IPS-20b (cell line): ENCODE measurements at regions not wholly inside any gene's neighbourhood (a gene's known extent, or its start where the extent isn't known, plus 50 kb on each side); places are given as distances from the start of the nearest gene placed in this dataset.
"Not testable (repeated sequence)": the region's sequence is repeated elsewhere in the genome, so short reads cannot be mapped to it uniquely, and the experiment has no call there.

Source experiments
- H3K27ac ChIP-seq: one replicate; pipeline ENCODE4 v1.5.1; 2013; ENCODE audit warnings: low read length
- H3K27me3 ChIP-seq: 2 replicates; pipeline ENCODE4 v1.6.1; 2013; ENCODE audit warnings: mild to moderate bottlenecking, low read length, inconsistent platforms; ENCODE audit not compliant: insufficient read depth
- H3K36me3 ChIP-seq: 2 replicates; pipeline ENCODE4 v1.6.1; 2013; ENCODE audit warnings: low read depth, mild to moderate bottlenecking, inconsistent platforms, low read length, moderate library complexity; ENCODE audit not compliant: insufficient read depth
- H3K4me1 ChIP-seq: 2 replicates; pipeline ENCODE4 v1.6.1; 2013; ENCODE audit warnings: mild to moderate bottlenecking, control low read depth, inconsistent platforms, low read length, moderate library complexity; ENCODE audit not compliant: insufficient read depth
- H3K4me3 ChIP-seq: 2 replicates; pipeline ENCODE4 v1.5.1; 2013; ENCODE audit warnings: mild to moderate bottlenecking, low read length, inconsistent platforms
- H3K9ac ChIP-seq: 2 replicates; pipeline ENCODE4 v1.6.1; 2013; ENCODE audit warnings: low read depth, mild to moderate bottlenecking, inconsistent platforms, low read length, moderate library complexity
- H3K9me3 ChIP-seq: 2 replicates; pipeline ENCODE4 v1.6.1; 2013; ENCODE audit warnings: mild to moderate bottlenecking, low read depth, low read length, inconsistent platforms; ENCODE audit not compliant: insufficient read depth

DNA sequence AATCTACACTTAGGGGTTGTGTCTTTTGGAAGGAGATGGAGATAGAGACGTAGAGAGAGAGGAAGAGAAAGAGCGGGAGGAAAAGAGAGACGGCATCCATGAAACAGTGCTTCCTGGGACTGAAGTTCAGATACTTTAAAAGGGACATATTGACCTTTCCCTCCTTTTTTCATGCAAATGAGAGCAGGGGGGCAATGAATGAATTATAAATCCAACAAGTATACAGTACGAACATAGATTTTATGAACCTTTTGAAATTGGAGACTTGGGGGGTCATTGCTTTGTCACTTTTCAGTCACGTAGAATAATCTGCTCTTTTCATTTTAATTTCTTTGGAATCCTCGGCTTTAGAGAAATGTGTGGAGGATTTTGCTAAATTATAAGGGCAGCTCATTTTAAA, 364.2 kb downstream of the MAT2B start:
- Histone ChIP-seq H3K9ac (no peak overlapping the region), H3K9me3 (no peaks in the 10 kb centered on the region), H3K4me1 (no peaks in the 10 kb centered on the region; the same call in 1 of the 2 replicates), H3K27ac (no peak overlapping the region), H3K36me3 (no peaks in the 10 kb centered on the region), H3K4me3 (no peak overlapping the region), H3K27me3 (no peaks in the 10 kb centered on the region)

DNA sequence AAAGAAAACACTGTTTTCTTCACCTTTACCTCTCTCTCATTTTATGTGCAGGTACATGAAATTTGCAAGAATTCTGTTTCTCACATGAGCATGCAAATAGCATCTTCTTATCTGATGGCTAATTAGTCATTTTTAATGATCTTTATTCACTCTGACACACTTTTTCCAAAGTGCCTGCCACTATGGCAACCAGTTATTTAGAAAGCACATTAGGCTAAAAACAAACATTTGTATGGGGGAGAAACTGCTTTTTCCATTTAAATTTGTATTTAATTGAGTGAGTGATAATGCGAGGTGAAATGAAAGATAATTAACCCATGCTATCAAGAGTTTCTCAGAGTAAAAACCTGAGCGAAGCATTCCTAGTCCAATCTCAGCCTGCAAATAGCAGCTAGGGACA, 365.0 kb downstream of the MAT2B start:
- Histone ChIP-seq H3K27ac (no peak overlapping the region), H3K27me3 (no peaks in the 10 kb centered on the region), H3K9ac (no peak overlapping the region), H3K9me3 (no peaks in the 10 kb centered on the region), H3K36me3 (no peaks in the 10 kb centered on the region), H3K4me1 (no peaks in the 10 kb centered on the region; the same call in 1 of the 2 replicates), H3K4me3 (no peak overlapping the region)

DNA sequence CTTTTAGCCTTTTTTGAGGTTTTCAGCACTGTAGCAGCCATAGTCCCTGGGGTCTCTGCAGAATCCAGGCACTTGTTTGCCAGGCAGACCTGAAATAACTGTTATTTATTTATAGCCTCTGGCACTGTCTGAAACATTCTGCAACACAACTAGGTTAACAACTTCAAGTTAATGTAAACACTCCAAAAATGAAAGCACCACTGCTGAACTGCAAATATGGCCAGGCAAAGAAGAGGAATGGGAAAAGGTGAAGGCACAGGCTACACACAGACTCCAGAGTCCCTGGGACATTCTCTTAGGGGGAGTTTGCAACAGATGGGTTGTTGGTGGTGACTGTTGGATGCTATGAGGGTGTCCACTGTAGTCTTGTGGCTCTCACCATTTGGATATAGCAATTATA, 369.0 kb downstream of the MAT2B start:
- Histone ChIP-seq H3K4me1 (no peaks in the 10 kb centered on the region; the same call in 1 of the 2 replicates), H3K9me3 (no peaks in the 10 kb centered on the region), H3K27ac (no peak overlapping the region), H3K9ac (no peak overlapping the region), H3K4me3 (no peak overlapping the region), H3K27me3 (no peaks in the 10 kb centered on the region), H3K36me3 (no peaks in the 10 kb centered on the region)

DNA sequence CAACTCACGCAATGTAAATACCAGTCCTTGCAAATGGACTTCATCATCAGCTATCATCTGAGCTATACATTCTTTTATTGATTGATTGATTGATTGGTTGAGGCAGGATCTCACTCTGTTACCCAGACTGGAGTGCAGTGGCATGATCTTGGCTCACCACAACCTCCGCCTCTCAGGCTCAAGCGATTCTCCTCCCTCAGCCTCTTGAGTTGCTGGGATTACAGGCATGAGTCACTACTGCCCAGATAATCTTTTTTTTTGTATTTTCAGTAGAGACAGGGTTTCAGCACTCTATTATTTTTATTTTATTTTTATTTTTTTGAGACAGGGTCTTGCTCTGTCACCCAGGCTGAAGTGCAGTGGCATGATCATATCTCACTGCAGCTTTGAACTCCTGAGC, 369.5 kb downstream of the MAT2B start:
- H3K4me3 ChIP-seq = not testable (repeated sequence)

DNA sequence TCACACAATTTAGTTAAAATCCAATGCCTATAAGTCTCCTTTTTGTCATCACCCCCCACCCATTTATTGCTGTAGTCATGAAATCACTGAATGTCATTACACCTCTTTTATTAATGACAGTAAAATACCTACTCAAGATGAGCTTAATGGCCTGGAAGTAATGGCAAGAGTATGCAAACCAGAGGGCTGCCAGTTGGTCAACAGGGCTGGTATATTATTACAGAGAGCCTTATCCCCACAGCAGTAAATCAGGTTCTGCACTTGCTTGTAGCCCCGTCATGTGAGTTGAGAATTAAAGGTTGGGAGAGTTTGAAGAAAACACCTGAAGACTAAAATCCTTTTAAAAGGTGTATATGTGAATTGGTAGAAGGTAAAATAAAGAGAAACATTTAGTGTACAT, 372.4 kb downstream of the MAT2B start:
- no peaks in the 10 kb centered on the region for H3K27me3 ChIP-seq
- no peak overlapping the region for H3K9ac ChIP-seq
- no peak overlapping the region for H3K4me3 ChIP-seq
- H3K36me3 ChIP-seq = no peaks in the 10 kb centered on the region
- H3K9me3 ChIP-seq = no peaks in the 10 kb centered on the region
- H3K27ac ChIP-seq = no peak overlapping the region
- no peaks in the 10 kb centered on the region for H3K4me1 ChIP-seq

More for the DNA sequence above, 369.5 kb downstream of the MAT2B start:
- not testable (repeated sequence) for H3K27me3 ChIP-seq, H3K27ac ChIP-seq, H3K4me1 ChIP-seq, H3K9ac ChIP-seq, H3K9me3 ChIP-seq, H3K36me3 ChIP-seq

DNA sequence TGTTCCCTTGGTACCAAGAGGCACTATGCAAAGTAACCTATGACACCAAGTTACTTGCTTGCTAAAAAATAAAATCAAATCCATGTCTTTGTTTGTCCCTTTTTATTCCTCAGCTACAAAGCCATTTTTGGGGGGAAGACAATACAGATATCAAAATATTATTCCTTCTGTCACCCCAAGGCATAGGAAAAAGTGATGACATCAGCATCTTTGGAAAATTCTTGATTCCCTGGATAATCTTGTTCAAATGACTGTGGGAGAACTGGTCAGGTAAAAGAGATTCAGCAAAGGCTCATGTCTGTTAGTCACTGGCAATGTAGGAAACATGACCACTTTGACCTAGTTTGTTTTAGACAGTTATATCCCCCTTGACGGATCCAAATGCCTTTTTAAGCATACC, 373.1 kb downstream of the MAT2B start:
- H3K27me3 ChIP-seq = no peaks in the 10 kb centered on the region
- no peaks in the 10 kb centered on the region for H3K4me1 ChIP-seq
- no peak overlapping the region for H3K9ac ChIP-seq
- H3K9me3 ChIP-seq = no peaks in the 10 kb centered on the region
- no peaks in the 10 kb centered on the region for H3K36me3 ChIP-seq
- H3K4me3 ChIP-seq = no peak overlapping the region
- no peak overlapping the region for H3K27ac ChIP-seq

DNA sequence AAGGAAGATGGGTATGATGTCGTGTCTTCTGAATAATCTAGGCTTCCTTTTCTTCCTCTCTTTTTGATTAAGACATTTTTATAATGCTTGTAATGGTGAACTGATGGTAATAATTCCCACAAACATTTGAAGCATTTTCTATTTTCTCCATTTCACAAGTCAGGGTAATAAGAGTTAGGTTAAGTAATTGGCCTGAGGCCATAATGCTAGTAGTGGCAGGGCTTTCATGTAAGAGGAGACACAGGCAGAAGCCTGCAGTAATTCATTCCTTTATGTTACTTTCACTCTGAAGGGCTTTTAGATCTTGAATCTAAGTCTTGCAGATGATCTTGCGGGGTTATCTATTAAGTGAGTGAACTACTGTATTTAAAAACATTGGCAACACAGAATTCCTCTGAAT, 374.9 kb downstream of the MAT2B start:
- Histone ChIP-seq H3K9ac (no peak overlapping the region), H3K27ac (no peak overlapping the region), H3K4me1 (no peaks in the 10 kb centered on the region), H3K36me3 (no peaks in the 10 kb centered on the region), H3K27me3 (no peaks in the 10 kb centered on the region), H3K4me3 (no peak overlapping the region), H3K9me3 (no peaks in the 10 kb centered on the region)

DNA sequence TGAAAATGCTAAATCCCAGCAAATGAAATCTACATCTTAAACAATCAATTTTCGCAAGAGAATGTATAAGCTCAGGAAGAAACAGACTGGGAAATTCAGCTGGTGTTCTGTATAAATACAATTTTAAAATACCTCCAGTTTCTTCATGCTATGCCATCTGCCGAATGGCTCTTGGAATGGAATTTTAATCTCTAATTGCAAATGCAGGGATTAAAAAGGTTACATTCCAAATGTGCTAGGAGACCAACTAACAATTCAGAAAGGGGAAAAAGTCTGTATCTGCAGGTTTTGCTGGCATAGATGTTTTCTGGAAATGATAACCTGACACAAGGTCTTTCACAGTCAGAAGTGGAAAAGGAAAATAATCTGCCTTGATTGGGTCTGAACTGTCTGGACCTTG, 379.7 kb downstream of the MAT2B start:
- H3K9me3 ChIP-seq = no peaks in the 10 kb centered on the region
- no peaks in the 10 kb centered on the region for H3K27me3 ChIP-seq
- H3K27ac ChIP-seq = no peak overlapping the region

DNA sequence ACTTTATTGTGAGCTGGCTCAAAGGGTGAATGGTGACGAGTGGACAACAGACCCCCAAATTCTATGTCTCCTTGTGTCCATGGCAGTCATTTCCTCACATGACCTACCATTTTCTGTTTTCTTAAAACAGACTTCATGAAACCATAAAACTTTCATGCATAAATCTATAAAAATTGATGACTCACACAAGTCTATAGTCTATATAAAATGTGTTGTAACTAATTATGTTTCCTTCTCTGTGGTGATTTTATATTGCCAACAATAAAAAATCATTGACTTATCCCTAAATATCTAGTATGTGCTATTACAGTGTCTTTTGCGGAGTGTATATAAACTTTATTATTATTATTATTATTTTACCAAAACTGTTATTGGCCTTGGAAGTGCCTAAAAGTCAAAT, 382.4 kb downstream of the MAT2B start:
- no peak overlapping the region for H3K9ac ChIP-seq
- no peaks in the 10 kb centered on the region for H3K36me3 ChIP-seq
- peaks cover 4% of the 10 kb centered on the region; the same call in 1 of the 2 replicates for H3K4me1 ChIP-seq
- no peaks in the 10 kb centered on the region for H3K27me3 ChIP-seq
- H3K4me3 ChIP-seq = no peak overlapping the region
- no peaks in the 10 kb centered on the region for H3K9me3 ChIP-seq
- no peak overlapping the region for H3K27ac ChIP-seq

More for the DNA sequence above, 379.7 kb downstream of the MAT2B start:
- H3K36me3 ChIP-seq = no peaks in the 10 kb centered on the region
- no peak overlapping the region for H3K9ac ChIP-seq
- H3K4me1 ChIP-seq = no peaks in the 10 kb centered on the region
- H3K4me3 ChIP-seq = no peak overlapping the region

DNA sequence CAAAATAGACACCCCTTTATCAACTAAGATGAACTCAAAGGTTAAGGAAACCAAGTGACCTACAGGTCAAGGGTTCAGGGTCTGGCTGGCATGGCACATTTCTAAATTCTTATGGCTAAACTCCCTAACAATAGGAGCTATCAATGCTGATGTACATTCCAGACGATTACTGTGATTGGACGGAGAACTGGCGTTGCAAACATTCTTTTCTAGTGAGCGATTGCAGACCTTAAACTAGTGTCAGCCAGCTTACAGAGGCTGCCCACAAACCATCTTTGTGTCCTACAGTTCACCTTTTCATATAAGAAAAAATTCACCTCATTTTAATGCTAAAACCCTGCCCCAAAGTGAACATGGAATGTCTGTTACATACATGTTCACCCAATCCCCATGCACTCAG, 382.9 kb downstream of the MAT2B start:
- Histone ChIP-seq H3K36me3 (no peaks in the 10 kb centered on the region), H3K9me3 (no peaks in the 10 kb centered on the region), H3K4me3 (no peak overlapping the region), H3K9ac (no peak overlapping the region), H3K27ac (no peak overlapping the region), H3K27me3 (no peaks in the 10 kb centered on the region), H3K4me1 (peaks cover 6% of the 10 kb centered on the region; the same call in 1 of the 2 replicates)

DNA sequence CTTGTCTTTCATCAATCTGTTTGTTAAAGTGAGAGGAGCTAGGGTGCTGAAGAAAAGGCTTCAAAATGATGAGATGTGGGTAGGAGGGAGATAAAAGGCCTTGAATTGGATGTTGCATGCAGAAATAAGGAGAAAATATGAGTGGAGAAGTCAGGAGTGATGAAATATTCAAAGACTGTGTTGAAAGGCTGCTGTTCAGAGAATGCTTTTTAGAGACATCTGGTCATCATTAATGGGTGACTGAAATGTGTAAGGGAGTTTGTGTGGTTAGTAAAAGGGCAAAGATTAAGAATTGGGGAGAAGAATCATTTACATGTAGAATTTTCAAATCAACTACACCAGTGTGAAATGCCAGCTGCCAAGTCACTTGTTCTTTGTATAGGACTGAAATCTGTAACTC, 383.9 kb downstream of the MAT2B start:
- no peaks in the 10 kb centered on the region for H3K9me3 ChIP-seq
- H3K27me3 ChIP-seq = no peaks in the 10 kb centered on the region
- no peak overlapping the region for H3K9ac ChIP-seq
- H3K4me3 ChIP-seq = no peak overlapping the region
- no peak overlapping the region for H3K27ac ChIP-seq
- H3K36me3 ChIP-seq = no peaks in the 10 kb centered on the region
- H3K4me1 ChIP-seq = peaks cover 6% of the 10 kb centered on the region; the same call in 1 of the 2 replicates

DNA sequence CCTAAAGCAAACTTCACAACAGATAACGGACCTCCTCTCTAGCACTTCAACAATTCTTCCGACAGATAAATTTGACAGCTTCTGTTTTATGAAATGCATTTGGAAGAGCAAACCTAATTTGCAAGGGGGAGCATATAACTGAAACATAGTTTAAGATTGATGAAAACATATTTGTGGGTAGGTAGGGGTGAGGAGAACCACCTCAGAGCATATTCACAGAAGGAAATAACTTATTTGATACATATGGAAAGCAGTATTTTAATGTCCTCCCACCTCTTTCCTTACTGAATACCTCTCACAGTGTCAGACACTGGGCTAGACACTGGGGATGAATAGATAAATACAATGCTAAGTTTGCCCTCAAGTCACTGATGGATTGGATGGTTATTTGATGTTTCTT, 384.8 kb downstream of the MAT2B start:
- Histone ChIP-seq H3K4me1 (peaks cover 6% of the 10 kb centered on the region; the same call in 1 of the 2 replicates), H3K4me3 (no peak overlapping the region)

DNA sequence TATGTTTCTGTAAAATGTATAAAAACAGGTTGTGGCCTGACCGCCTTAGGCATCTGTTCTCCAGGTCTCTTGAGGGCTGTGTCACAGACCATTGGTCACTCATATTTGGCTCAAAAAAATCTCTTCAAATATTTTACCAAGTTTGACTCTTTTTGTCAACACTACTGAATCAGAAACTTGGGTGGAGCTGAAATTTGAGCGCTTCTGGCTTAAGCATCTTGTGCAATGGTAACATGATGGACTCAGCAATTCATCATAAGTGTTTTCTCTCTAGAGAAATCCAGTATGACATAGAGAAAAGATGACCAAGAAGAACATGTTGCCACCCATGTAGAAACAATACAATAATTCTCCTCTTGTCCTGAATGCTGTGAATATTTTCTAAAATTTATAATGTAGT, 387.9 kb downstream of the MAT2B start:
- Histone ChIP-seq H3K9ac (no peak overlapping the region), H3K27me3 (no peaks in the 10 kb centered on the region), H3K4me3 (no peak overlapping the region), H3K27ac (no peak overlapping the region), H3K36me3 (no peaks in the 10 kb centered on the region), H3K9me3 (no peaks in the 10 kb centered on the region), H3K4me1 (peaks cover 6% of the 10 kb centered on the region; the same call in 1 of the 2 replicates)

More for the DNA sequence above, 384.8 kb downstream of the MAT2B start:
- Histone ChIP-seq H3K27ac (no peak overlapping the region), H3K9me3 (no peaks in the 10 kb centered on the region), H3K9ac (no peak overlapping the region), H3K27me3 (no peaks in the 10 kb centered on the region), H3K36me3 (no peaks in the 10 kb centered on the region)
